Naive B cell (primary cell): ENCODE measurements at regions not wholly inside any gene's neighbourhood (a gene's known extent, or its start where the extent isn't known, plus 50 kb on each side); places are given as distances from the start of the nearest gene placed in this dataset.

Source experiments
- ATAC-seq, 2 donors: fragments of 150-1000 bp; cut with Tn5 transposase; 2 replicates each; pipeline ENCODE4 v1.10.0; 2021; ENCODE audit warnings: low read depth in 2 of 2, mild to moderate bottlenecking in 2 of 2, moderate library complexity in 2 of 2
- DNase-seq: peaks from one replicate; pipeline ENCODE4 v3.0.0; 2022
- H3K27ac Mint-ChIP-seq, 6 donors: one replicate each; pipeline ENCODE4 v1.8.0; 2020 to 2022; ENCODE audit warnings: mild to moderate bottlenecking in 6 of 6, mixed read lengths in 6 of 6, moderate library complexity in 5 of 6, inconsistent platforms in 2 of 6
- H3K27me3 Mint-ChIP-seq, 3 donors: one replicate each; pipeline ENCODE4 v1.8.0; 2021 to 2022; ENCODE audit warnings: mixed read lengths in 3 of 3, mild to moderate bottlenecking in 1 of 3
- H3K36me3 Mint-ChIP-seq, 2 donors: one replicate each; pipeline ENCODE4 v1.8.0; 2020 to 2022; ENCODE audit warnings: mixed read lengths in 2 of 2, inconsistent platforms in 1 of 2, mild to moderate bottlenecking in 1 of 2
- H3K4me1 Mint-ChIP-seq, 3 donors: one replicate each; pipeline ENCODE4 v1.8.0; 2020 to 2022; ENCODE audit warnings: mixed read lengths in 3 of 3, inconsistent platforms in 1 of 3, mild to moderate bottlenecking in 1 of 3, moderate library complexity in 1 of 3
- H3K4me3 Mint-ChIP-seq, 8 donors: one replicate each; pipeline ENCODE4 v1.8.0; 2020 to 2022; ENCODE audit warnings: mild to moderate bottlenecking in 8 of 8, mixed read lengths in 8 of 8, moderate library complexity in 8 of 8, inconsistent platforms in 2 of 8
- H3K9me3 Mint-ChIP-seq, 7 donors: one replicate each; pipeline ENCODE4 v1.8.0; 2020 to 2022; ENCODE audit warnings: mixed read lengths in 7 of 7, mild to moderate bottlenecking in 5 of 7, inconsistent platforms in 2 of 7, moderate library complexity in 1 of 7

DNA sequence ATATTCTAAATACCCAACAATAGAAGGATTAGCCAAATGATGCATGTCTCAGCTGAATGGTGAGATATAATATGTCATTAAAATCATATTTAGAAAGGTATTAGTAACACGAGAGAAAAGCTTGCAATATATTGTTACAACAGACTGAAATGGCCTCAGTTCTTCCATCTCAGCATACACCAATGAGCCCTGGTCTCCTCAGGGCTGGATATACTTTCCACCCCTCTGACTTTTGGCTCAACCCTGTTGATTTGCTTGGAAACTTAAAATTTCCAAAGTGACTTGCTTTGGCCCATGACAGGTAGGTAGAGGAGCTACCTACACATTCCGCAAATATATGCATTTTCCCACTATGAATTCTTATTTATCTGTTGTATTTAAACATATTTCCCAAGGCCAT, 908.1 kb upstream of the TMEM132C start:
- ATAC-seq (no peak), DNase-seq (no peak)
- peaks cover 0 to 5% (median 3%) of the 10 kb centered on the region in 7 donors for H3K9me3 Mint-ChIP-seq
- H3K36me3 Mint-ChIP-seq, result no peaks in the 10 kb centered on the region
- no peaks in the 10 kb centered on the region for H3K4me1 Mint-ChIP-seq
- no peak overlapping the region for H3K4me3 Mint-ChIP-seq
- H3K27ac Mint-ChIP-seq, result no peak overlapping the region
- no peaks in the 10 kb centered on the region for H3K27me3 Mint-ChIP-seq

DNA sequence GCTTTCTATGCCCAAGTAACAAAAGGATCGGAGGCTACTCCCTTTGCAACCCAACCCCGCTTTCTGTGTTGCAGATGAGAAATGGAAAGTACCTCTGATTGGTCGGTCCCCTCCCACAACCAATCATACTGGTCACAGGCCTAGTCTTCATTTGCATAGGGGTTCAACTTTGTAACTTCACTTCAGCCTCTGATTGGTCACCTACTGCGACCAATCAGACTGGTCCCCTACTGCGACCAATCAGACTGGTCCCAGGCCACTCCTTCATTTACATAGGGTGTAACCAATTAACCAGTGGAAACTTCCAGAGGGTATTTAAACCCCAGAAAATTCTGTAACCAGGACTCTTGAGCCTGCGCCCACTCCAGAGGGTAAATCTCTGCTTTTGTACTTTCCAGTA, 906.4 kb upstream of the TMEM132C start:
- H3K4me1 Mint-ChIP-seq, result no peaks in the 10 kb centered on the region
- no peak overlapping the region for H3K4me3 Mint-ChIP-seq
- H3K27ac Mint-ChIP-seq, result no peak overlapping the region
- H3K36me3 Mint-ChIP-seq, result no peaks in the 10 kb centered on the region
- H3K27me3 Mint-ChIP-seq, result no peaks in the 10 kb centered on the region
- ATAC-seq (no peak), DNase-seq (no peak)
- H3K9me3 Mint-ChIP-seq, result peaks cover 2 to 15% (median 7%) of the 10 kb centered on the region in 7 donors

DNA sequence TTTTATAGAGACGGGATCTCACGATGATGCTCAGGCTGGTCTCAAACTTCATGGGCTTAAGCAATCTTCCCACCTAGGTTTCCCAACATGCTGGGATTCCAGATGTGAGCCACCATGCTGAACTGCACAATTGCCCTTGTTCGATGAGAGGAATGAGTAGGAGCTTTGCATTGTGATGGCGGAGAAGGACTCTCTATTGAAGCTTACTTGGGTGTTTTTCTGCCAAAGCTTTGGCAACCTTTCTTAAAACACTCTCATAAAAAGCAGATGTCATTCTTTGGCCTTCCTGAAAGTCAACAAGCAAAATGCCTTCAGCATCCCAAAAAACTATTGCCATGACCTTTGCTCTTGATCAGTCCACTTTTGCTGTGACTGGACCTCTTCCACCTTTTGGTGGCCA, 904.8 kb upstream of the TMEM132C start:
- peaks cover 2 to 22% (median 7%) of the 10 kb centered on the region in 7 donors for H3K9me3 Mint-ChIP-seq
- no peaks in the 10 kb centered on the region for H3K27me3 Mint-ChIP-seq
- no peak for ATAC-seq
- no peaks in the 10 kb centered on the region for H3K4me1 Mint-ChIP-seq
- no peak overlapping the region for H3K4me3 Mint-ChIP-seq
- no peak overlapping the region for H3K27ac Mint-ChIP-seq
- H3K36me3 Mint-ChIP-seq, result no peaks in the 10 kb centered on the region
- no peak for DNase-seq

DNA sequence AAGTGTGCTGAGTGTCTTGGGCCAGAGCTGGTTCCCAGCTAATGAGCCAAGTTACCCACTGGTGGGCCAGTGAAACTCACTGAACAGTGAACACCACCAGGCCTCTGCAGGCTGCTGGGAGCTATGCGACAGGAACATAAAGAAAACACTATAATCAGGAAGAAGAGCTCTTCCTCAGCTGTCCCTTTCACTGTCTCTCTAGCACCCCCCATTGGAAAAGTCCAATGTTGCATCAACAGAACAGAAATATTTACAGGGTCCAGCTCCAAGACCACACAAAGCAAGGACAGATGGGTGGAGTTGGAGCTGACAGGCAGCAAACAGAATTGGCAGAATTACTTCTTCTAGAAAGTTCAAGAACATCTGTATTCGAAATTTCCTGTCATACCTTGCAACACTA, 903.6 kb upstream of the TMEM132C start:
- DNase-seq, result no peak
- no peak overlapping the region for H3K4me3 Mint-ChIP-seq
- no peaks in the 10 kb centered on the region for H3K4me1 Mint-ChIP-seq
- H3K27ac Mint-ChIP-seq, result no peak overlapping the region
- no peaks in the 10 kb centered on the region for H3K27me3 Mint-ChIP-seq
- H3K9me3 Mint-ChIP-seq, result peaks cover 5 to 25% (median 6%) of the 10 kb centered on the region in 7 donors
- ATAC-seq, result no peak
- H3K36me3 Mint-ChIP-seq, result no peaks in the 10 kb centered on the region

DNA sequence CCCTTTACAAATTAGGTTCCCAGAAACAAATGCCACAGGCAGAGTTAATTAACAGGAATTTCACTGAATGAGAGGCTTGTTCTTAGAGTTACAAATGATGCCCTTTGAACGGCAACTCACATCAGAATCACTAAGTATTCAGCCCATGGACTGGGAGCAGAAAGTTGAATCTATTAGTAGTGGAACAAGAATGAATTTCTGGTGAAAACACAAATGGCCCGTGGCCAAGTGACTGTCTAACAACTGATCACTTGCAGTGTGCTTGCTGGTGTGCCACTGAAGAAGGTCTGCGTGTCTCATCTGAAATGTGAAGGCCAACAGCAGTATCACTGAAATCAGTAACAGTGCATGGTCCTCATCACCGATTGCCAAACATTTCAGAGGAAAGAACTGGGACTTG, 893.4 kb upstream of the TMEM132C start:
- Mint-ChIP-seq H3K36me3 (no peaks in the 10 kb centered on the region), H3K27ac (no peak overlapping the region), H3K27me3 (peaks cover 0 to 8% (median 4%) of the 10 kb centered on the region in 3 donors), H3K4me3 (no peak overlapping the region), H3K4me1 (no peaks in the 10 kb centered on the region), H3K9me3 (peaks cover 0 to 17% (median 3%) of the 10 kb centered on the region in 7 donors)
- no peak for DNase-seq
- no peak for ATAC-seq

DNA sequence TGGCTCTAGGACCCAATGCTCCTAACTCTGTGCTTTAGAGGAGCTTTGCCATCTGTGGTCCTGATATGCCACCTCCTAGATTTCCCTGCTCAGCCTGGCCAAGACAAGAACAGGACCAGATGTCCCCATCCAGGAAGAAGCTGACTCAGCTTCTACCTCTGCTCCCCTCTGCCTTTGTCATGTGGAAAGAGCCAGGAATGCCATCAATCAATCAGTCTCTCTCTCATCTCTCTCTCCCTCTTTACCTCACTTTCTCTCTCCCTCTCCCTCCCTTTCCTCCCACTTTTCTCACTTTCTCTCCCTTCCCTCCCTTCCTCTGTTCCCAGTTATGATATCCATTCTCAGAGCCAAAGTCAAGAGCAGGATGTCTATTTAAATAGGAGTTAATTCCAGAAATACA, 892.5 kb upstream of the TMEM132C start:
- H3K4me1 Mint-ChIP-seq, result no peaks in the 10 kb centered on the region
- H3K27me3 Mint-ChIP-seq, result peaks cover 0 to 8% (median 4%) of the 10 kb centered on the region in 3 donors
- H3K4me3 Mint-ChIP-seq, result no peak overlapping the region
- H3K36me3 Mint-ChIP-seq, result no peaks in the 10 kb centered on the region
- no peak for DNase-seq
- H3K27ac Mint-ChIP-seq, result no peak overlapping the region
- no peak for ATAC-seq
- H3K9me3 Mint-ChIP-seq, result peaks cover 0 to 12% (median 0%) of the 10 kb centered on the region in 7 donors

DNA sequence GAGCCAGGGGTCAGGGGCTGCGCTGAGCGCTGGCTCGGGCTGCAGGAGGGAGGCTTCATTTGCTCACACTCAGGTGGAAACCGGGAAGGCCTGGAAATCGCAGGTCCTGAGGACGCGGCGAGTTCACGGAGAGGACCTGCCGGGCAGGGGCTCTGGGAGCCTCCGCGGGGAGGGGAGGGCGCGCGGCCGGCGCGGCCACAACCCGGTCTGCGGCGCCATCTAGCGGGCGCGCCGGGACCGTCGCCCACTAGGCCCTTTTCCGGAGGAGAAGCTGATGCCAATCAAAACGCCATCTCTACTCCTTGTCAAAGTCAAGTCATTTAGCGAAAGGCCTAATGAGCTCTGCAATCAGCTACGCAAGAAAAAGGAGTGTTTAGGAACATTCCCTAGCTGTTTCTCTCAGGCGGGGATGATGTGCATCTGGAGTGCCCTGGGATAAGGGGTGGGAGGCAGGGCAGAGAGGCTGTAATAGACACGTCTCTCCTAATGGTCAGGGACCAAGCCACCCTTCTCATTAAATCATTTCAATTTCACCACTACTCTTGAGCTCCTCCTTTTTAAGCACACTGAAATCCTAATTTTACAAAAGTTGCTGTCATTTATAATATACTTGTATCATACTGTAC, 885.8 kb upstream of the TMEM132C start:
- no peaks in the 10 kb centered on the region for H3K36me3 Mint-ChIP-seq
- no peak overlapping the region for H3K4me3 Mint-ChIP-seq
- ATAC-seq, result no peak
- DNase-seq, result no peak
- no peak overlapping the region for H3K27ac Mint-ChIP-seq
- H3K27me3 Mint-ChIP-seq, result peaks cover 0 to 4% (median 0%) of the 10 kb centered on the region in 3 donors
- H3K9me3 Mint-ChIP-seq, result peaks cover 0 to 6% (median 2%) of the 10 kb centered on the region in 7 donors
- H3K4me1 Mint-ChIP-seq, result no peaks in the 10 kb centered on the region

DNA sequence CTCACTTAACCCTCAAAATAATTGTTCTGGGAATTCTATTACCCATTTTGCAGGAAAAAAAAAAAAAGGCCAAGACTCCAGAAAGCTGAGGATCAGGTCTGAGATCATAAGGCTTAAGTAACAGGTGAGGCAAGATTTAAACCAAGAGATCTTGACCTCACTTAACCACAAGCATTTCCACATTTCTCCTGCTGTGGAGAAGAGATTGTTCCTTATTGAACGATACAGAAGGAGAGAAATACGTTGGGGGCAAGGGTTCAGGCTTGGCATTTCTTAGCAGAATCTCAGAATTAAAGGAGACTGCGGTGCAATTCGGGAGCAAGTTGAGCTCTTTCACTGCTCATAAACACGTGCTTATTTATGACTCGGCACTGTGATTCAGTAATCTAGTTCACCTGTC, 885.3 kb upstream of the TMEM132C start:
- DNase-seq (no peak), ATAC-seq (no peak)
- H3K27ac Mint-ChIP-seq, result no peak overlapping the region
- peaks cover 0 to 6% (median 2%) of the 10 kb centered on the region in 7 donors for H3K9me3 Mint-ChIP-seq
- no peaks in the 10 kb centered on the region for H3K4me1 Mint-ChIP-seq
- no peak overlapping the region for H3K4me3 Mint-ChIP-seq
- H3K27me3 Mint-ChIP-seq, result peaks cover 0 to 4% (median 0%) of the 10 kb centered on the region in 3 donors
- H3K36me3 Mint-ChIP-seq, result no peaks in the 10 kb centered on the region

DNA sequence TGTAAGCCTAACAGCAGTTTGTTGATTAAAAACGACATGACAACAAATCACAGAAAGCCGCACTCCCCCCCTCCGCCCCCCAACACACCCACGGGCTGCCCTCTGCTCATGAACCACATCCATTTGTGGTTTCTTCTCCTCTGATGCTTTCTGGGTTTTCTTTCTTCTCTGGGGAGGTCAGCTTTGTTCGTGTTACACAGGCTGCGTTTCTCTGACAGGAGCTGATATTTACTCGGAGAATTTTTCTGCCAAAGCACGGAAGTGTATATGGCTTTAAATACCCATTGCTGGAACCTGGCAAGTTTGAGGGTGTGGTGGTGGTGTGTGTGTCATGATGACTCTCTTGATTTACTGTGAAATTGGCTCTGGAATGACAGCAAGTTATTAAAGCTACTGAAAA, 883.7 kb upstream of the TMEM132C start:
- Mint-ChIP-seq H3K4me3 (no peak overlapping the region), H3K27me3 (peaks cover 0 to 4% (median 0%) of the 10 kb centered on the region in 3 donors), H3K9me3 (peaks cover 0 to 9% (median 2%) of the 10 kb centered on the region in 7 donors), H3K27ac (no peak overlapping the region), H3K4me1 (no peaks in the 10 kb centered on the region), H3K36me3 (no peaks in the 10 kb centered on the region)
- no peak for DNase-seq
- no peak for ATAC-seq

DNA sequence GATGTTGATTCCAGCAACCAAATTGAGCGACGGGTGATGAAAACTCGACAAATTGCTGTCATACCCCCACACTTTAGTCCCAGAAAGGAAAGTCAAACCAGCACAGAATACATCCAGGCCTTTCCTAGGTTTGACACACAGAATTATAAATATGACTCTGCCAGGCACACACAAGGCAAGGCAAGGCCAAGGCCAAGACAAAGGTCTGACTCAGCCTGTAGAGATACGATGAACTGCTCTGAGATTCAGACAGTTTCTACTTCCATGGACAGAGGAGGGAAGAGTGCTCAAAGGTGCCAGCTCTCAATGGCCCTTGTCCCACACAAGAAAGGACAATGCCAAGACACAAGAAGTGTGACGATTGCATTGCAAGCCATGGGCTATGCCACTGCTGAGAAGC, 880.2 kb upstream of the TMEM132C start:
- Mint-ChIP-seq H3K36me3 (no peaks in the 10 kb centered on the region), H3K9me3 (peaks cover 0 to 7% (median 0%) of the 10 kb centered on the region in 7 donors), H3K27ac (no peak overlapping the region), H3K27me3 (peaks cover 0 to 4% (median 0%) of the 10 kb centered on the region in 3 donors), H3K4me3 (no peak overlapping the region), H3K4me1 (no peaks in the 10 kb centered on the region)
- no peak for ATAC-seq
- DNase-seq, result no peak

DNA sequence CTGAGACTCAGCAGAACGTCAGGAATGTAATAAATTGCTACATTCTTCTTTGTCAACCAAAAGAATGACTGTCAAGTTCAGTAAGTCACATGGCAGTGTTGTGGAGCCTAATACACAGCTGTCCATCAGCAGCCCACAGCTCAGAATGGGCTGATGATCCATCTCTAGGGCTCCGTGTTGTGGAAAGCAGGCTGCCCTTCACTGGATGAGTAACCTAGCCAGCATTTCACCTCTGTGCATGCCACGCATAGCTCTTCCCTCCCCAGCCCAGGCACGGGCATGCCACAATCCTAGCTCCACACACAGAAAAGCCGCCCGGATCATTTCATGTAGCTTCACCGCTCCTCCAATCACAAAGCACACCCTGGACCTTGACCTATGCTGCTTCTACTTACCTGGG, 878.0 kb upstream of the TMEM132C start:
- peaks cover 0 to 7% (median 0%) of the 10 kb centered on the region in 3 donors for H3K27me3 Mint-ChIP-seq
- H3K9me3 Mint-ChIP-seq, result peaks cover 0 to 7% (median 0%) of the 10 kb centered on the region in 7 donors
- H3K27ac Mint-ChIP-seq, result peak overlapping the region in 1 of 6 donors; percentile 16
- no peak for DNase-seq
- no peaks in the 10 kb centered on the region for H3K36me3 Mint-ChIP-seq
- no peaks in the 10 kb centered on the region for H3K4me1 Mint-ChIP-seq
- no peak for ATAC-seq
- no peak overlapping the region for H3K4me3 Mint-ChIP-seq

DNA sequence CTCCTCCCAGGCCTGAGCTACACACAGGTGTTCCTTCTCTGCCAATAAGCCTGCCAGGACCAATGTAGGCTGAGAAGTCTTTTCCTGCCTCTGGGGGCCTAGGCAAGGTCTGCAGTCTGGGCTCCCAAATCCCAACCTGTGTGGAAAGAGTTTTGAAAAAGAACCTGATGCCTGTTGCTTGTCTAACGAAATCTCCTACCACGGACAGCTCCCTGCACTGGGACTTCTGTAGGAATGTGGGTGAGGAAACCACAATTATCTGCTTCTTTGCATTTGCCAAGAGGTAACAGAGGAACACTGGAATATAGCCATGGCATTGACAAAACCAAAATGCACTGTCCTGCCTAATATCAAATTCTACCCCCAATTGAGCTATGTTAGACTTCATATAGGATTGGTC, 877.0 kb upstream of the TMEM132C start:
- DNase-seq (no peak), ATAC-seq (no peak)
- Mint-ChIP-seq H3K27ac (no peak overlapping the region), H3K4me1 (no peaks in the 10 kb centered on the region), H3K27me3 (peaks cover 0 to 3% (median 0%) of the 10 kb centered on the region in 3 donors), H3K9me3 (peaks cover 0 to 4% (median 0%) of the 10 kb centered on the region in 7 donors), H3K4me3 (no peak overlapping the region), H3K36me3 (no peaks in the 10 kb centered on the region)

DNA sequence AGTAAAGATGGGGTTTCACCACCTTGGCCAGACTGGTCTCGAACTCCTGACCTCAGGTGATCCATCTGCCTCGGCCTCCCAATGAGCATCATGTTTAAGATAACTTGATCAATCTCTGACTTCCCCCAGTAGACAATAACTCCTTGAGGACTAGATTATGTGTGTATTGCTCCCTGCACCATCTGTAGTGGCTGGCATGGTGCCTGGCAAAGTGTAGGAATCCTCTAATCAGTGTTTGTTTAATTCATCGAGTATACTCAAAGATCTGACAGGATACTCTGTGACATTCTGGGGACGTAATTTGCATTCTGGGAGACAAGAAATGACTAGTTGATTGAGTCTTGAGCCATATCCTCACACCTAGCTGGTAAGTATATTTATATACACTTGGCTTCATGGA, 873.5 kb upstream of the TMEM132C start:
- ATAC-seq, result no peak

DNA sequence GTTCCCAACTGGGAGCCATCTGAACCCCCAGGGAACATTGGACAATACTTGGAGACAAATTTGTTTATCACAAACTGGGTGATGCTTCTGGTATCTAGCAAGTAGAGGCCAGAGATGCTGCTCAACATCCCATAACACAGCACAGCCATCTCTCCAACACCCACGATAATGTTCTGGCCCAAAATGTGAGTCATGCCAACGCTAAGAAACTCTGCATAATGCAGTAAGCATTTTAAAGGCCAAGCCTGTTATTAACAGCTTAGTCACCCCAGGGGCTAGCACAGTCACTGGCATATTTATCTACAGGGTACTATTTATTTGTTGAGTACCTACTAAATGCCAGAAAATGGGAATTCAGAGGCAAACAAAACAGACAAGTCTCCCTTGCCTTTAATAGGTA, 873.1 kb upstream of the TMEM132C start:
- ATAC-seq (no peak), DNase-seq (no peak)
- H3K36me3 Mint-ChIP-seq, result no peaks in the 10 kb centered on the region
- no peak overlapping the region for H3K4me3 Mint-ChIP-seq
- peaks cover 0 to 3% (median 0%) of the 10 kb centered on the region in 7 donors for H3K9me3 Mint-ChIP-seq
- H3K4me1 Mint-ChIP-seq, result no peaks in the 10 kb centered on the region
- no peak overlapping the region for H3K27ac Mint-ChIP-seq
- H3K27me3 Mint-ChIP-seq, result peaks cover 0 to 3% (median 0%) of the 10 kb centered on the region in 3 donors

More for the DNA sequence above, 873.5 kb upstream of the TMEM132C start:
- Mint-ChIP-seq H3K4me1 (no peaks in the 10 kb centered on the region), H3K36me3 (no peaks in the 10 kb centered on the region), H3K27ac (no peak overlapping the region), H3K27me3 (peaks cover 0 to 3% (median 0%) of the 10 kb centered on the region in 3 donors), H3K4me3 (no peak overlapping the region), H3K9me3 (peaks cover 0 to 3% (median 0%) of the 10 kb centered on the region in 7 donors)
- DNase-seq, result no peak
